Uterus (tissue), 2 donors: ENCODE measurements at regions not wholly inside any gene's neighbourhood (a gene's known extent, or its start where the extent isn't known, plus 50 kb on each side); places are given as distances from the start of the nearest gene placed in this dataset.

ENCODE experiments used
- POLR2A ChIP-seq, 2 donors: fragments of 450-650 bp; IDR thresholded peaks; one replicate each; pipeline ENCODE4 v1.6.1; 2016; ENCODE audit warnings: antibody characterized with exemption in 2 of 2, mild to moderate bottlenecking in 1 of 2, moderate library complexity in 1 of 2
- TF ChIP-seq, protein P1 (sequence below), 4 experiments: fragments of 200-600 bp in 2 of 4; fragments of 450-650 bp in 2 of 4; sonication (generic) in 2 of 4; IDR thresholded peaks; one replicate each; pipeline ENCODE4 v1.5.1; 2016 to 2019; ENCODE audit warnings: antibody characterized with exemption in 4 of 4, mild to moderate bottlenecking in 2 of 4, moderate library complexity in 1 of 4

DNA sequence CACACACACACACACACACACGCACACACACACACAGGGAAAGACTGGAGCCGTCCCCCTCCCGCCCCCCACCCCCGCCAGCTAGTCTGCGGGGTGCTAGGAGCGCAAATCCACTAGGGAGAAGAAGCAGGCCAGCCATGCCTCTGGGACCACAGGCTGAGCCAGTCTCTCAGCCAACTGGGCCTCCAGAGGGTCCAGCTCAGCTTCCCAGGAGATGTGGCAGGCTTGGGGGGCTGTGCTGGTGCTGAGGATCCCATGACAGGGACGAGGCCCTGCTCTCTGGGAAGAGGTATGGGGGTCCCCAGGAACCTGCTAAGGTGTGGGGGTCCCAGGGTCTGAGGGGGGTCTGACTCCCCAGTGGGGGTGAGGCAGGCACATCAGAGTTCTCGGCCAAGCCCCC lies 133.5 kb downstream of the NCOR2 start:
- no peak for TF ChIP-seq POLR2A (IDR thresholded peaks at IDR 0.05)
- TF ChIP-seq, protein P1, sequence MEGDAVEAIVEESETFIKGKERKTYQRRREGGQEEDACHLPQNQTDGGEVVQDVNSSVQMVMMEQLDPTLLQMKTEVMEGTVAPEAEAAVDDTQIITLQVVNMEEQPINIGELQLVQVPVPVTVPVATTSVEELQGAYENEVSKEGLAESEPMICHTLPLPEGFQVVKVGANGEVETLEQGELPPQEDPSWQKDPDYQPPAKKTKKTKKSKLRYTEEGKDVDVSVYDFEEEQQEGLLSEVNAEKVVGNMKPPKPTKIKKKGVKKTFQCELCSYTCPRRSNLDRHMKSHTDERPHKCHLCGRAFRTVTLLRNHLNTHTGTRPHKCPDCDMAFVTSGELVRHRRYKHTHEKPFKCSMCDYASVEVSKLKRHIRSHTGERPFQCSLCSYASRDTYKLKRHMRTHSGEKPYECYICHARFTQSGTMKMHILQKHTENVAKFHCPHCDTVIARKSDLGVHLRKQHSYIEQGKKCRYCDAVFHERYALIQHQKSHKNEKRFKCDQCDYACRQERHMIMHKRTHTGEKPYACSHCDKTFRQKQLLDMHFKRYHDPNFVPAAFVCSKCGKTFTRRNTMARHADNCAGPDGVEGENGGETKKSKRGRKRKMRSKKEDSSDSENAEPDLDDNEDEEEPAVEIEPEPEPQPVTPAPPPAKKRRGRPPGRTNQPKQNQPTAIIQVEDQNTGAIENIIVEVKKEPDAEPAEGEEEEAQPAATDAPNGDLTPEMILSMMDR (IDR thresholded peaks at IDR 0.05): no peak
